SK-N-SH (cell line): ENCODE measurements at regions not wholly inside any gene's neighbourhood (a gene's known extent, or its start where the extent isn't known, plus 50 kb on each side); places are given as distances from the start of the nearest gene placed in this dataset.

ENCODE experiments used
- CTCF ChIA-PET: fragments of 300-600, 350-600 bp; formaldehyde crosslinking; extraction: SDS; loops from one replicate; lab custom pipeline; 2021; lab: Yijun Ruan, JAX
- POLR2A ChIA-PET: fragments of 350-600 bp; sonication (Branson Sonifier 250); formaldehyde crosslinking; extraction: SDS; loops from one replicate; lab custom pipeline; 2020; ENCODE audit warnings: antibody characterized with exemption, inconsistent platforms; lab: Yijun Ruan, JAX
- DNase-seq: peaks from one replicate; pipeline ENCODE4 v3.0.0; 2012
- H2AFZ ChIP-seq: fragments of 200-600 bp; sonication (generic); 2 replicates; pipeline ENCODE4 v1.8.1; 2016; ENCODE audit warnings: antibody characterized with exemption, mild to moderate bottlenecking, low read depth
- H3F3A ChIP-seq: fragments of 200-600 bp; sonication (generic); replicated peaks from 2 replicates; pipeline ENCODE3; 2016; ENCODE audit warnings: antibody characterized with exemption, mild to moderate bottlenecking; ENCODE audit not compliant: insufficient read depth
- H3K27ac ChIP-seq, 2 experiments: fragments of 200-500 bp in 1 of 2; fragments of 200-600 bp in 1 of 2; sonication (Bioruptor generic) in 1 of 2; sonication (generic), shearing (Covaris generic) in 1 of 2; 2 replicates each; pipeline versions ENCODE4 v1.5.1 to v1.6.1; 2014 to 2016; ENCODE audit warnings: low read depth in 2 of 2, inconsistent platforms in 1 of 2, low read length in 1 of 2, mild to moderate bottlenecking in 1 of 2, mixed read lengths in 1 of 2
- H3K27me3 ChIP-seq: fragments of 200-600 bp; sonication (generic), shearing (Covaris generic); 2 replicates; pipeline ENCODE4 v1.6.1; 2016; ENCODE audit warnings: mixed run types; ENCODE audit not compliant: insufficient read depth
- H3K36me3 ChIP-seq, 2 experiments: fragments of 200-500 bp in 1 of 2; fragments of 200-600 bp in 1 of 2; sonication (Bioruptor generic) in 1 of 2; sonication (generic) in 1 of 2; replicated peaks in 1 of 2; 2 replicates each; pipeline versions ENCODE3 to v1.5.1; 2014 to 2016; ENCODE audit warnings: low read length in 1 of 2, mild to moderate bottlenecking in 1 of 2; ENCODE audit not compliant: insufficient read depth in 2 of 2, control insufficient read depth in 1 of 2
- H3K4me1 ChIP-seq, 2 experiments: fragments of 200-500 bp in 1 of 2; fragments of 200-600 bp in 1 of 2; sonication (Bioruptor generic) in 1 of 2; sonication (generic), shearing (Covaris generic) in 1 of 2; 2 replicates each; pipeline versions ENCODE4 v1.5.1 to v1.6.1; 2014 to 2016; ENCODE audit warnings: low read depth in 1 of 2, low read length in 1 of 2, mixed run types in 1 of 2; ENCODE audit not compliant: insufficient read depth in 2 of 2, control insufficient read depth in 1 of 2
- H3K4me2 ChIP-seq: fragments of 200-600 bp; sonication (generic), shearing (Covaris generic); 2 replicates; pipeline ENCODE4 v1.6.1; 2017; ENCODE audit warnings: mixed run types
- H3K4me3 ChIP-seq, 2 experiments: fragments of 200-500 bp in 1 of 2; fragments of 200-600 bp in 1 of 2; sonication (Bioruptor generic) in 1 of 2; sonication (generic), shearing (Covaris generic) in 1 of 2; 2 replicates each; pipeline versions ENCODE4 v1.5.1 to v1.8.1; 2014 to 2016; ENCODE audit warnings: low read depth in 2 of 2, inconsistent platforms in 1 of 2, low read length in 1 of 2, mild to moderate bottlenecking in 1 of 2, mixed read lengths in 1 of 2, moderate library complexity in 1 of 2
- H3K79me2 ChIP-seq: fragments of 200-600 bp; sonication (generic); 2 replicates; pipeline ENCODE4 v1.8.1; 2017; ENCODE audit warnings: mild to moderate bottlenecking; ENCODE audit not compliant: insufficient read depth
- H3K9ac ChIP-seq: fragments of 200-600 bp; sonication (generic); 2 replicates; pipeline ENCODE4 v1.6.1; 2017; ENCODE audit warnings: mixed run types
- H3K9me2 ChIP-seq: fragments of 200-600 bp; sonication (generic); 2 replicates; pipeline ENCODE4 v1.6.1; 2017; ENCODE audit warnings: mixed run types
- H3K9me3 ChIP-seq: fragments of 200-600 bp; sonication (generic); 2 replicates; pipeline ENCODE4 v1.6.1; 2017; ENCODE audit warnings: mixed run types, mild to moderate bottlenecking, moderate library complexity
- H4K20me1 ChIP-seq: fragments of 200-600 bp; sonication (generic); 2 replicates; pipeline ENCODE4 v1.6.1; 2017; ENCODE audit warnings: mild to moderate bottlenecking, mixed run types; ENCODE audit not compliant: insufficient read depth
- CTCF ChIP-seq: fragments of 200-600 bp; sonication (generic); IDR thresholded peaks from 2 replicates; pipeline ENCODE4 v1.6.1; 2017; ENCODE audit warnings: antibody characterized with exemption, mild to moderate bottlenecking, moderate library complexity
- ELF1 ChIP-seq: IDR thresholded peaks from 2 replicates; pipeline ENCODE4 v1.4.0; 2012
- EP300 ChIP-seq, 2 experiments: IDR thresholded peaks; 2 replicates each; pipeline versions ENCODE4 v1.4.0 to v1.6.1; 2012; ENCODE audit warnings: borderline replicate concordance in 1 of 2, low read depth in 1 of 2, low read length in 1 of 2
- FOSL2 ChIP-seq: IDR thresholded peaks from 2 replicates; pipeline ENCODE4 v1.4.0; 2012; ENCODE audit warnings: low read depth, mild to moderate bottlenecking, moderate library complexity, borderline replicate concordance
- FOXM1 ChIP-seq: IDR thresholded peaks from 2 replicates; pipeline ENCODE4 v1.4.0; 2012; ENCODE audit warnings: low read depth, mild to moderate bottlenecking
- GABPA ChIP-seq: IDR thresholded peaks from 2 replicates; pipeline ENCODE4 v1.4.0; 2012; ENCODE audit warnings: low read depth, mild to moderate bottlenecking
- GATA2 ChIP-seq: sonication (generic); formaldehyde crosslinking; IDR thresholded peaks from 2 replicates; pipeline ENCODE4 v1.5.0; 2020; ENCODE audit warnings: mild to moderate bottlenecking, missing genetic modification reagents
- IRF3 ChIP-seq: fragments of 150-350 bp; IDR thresholded peaks from 2 replicates; pipeline ENCODE4 v1.6.1; 2016; ENCODE audit warnings: mild to moderate bottlenecking, low read depth, low read length
- JUND ChIP-seq: IDR thresholded peaks from 2 replicates; pipeline ENCODE4 v1.4.0; 2012
- MAX ChIP-seq: IDR thresholded peaks from 2 replicates; pipeline ENCODE4 v1.4.0; 2012; ENCODE audit warnings: low read depth
- MEF2A ChIP-seq: IDR thresholded peaks from 2 replicates; pipeline ENCODE4 v1.4.0; 2012; ENCODE audit warnings: low read depth, borderline replicate concordance
- NFIC ChIP-seq: IDR thresholded peaks from 2 replicates; pipeline ENCODE4 v1.4.0; 2012; ENCODE audit warnings: borderline replicate concordance
- NRF1 ChIP-seq: IDR thresholded peaks from 2 replicates; pipeline ENCODE4 v1.6.1; 2012; ENCODE audit warnings: low read depth, mild to moderate bottlenecking, low read length
- PBX3 ChIP-seq: IDR thresholded peaks from 2 replicates; pipeline ENCODE4; 2012
- POLR2AphosphoS5 ChIP-seq: IDR thresholded peaks from 2 replicates; pipeline ENCODE4 v1.6.1; 2012; ENCODE audit warnings: low read depth, low read length
- RCOR1 ChIP-seq: fragments of 150-350 bp; IDR thresholded peaks from 2 replicates; pipeline ENCODE4 v1.6.1; 2017; ENCODE audit warnings: antibody characterized with exemption, low read length
- REST ChIP-seq: IDR thresholded peaks from 2 replicates; pipeline ENCODE4 v1.6.1; 2012; ENCODE audit warnings: mild to moderate bottlenecking, low read depth, low read length, moderate library complexity
- RFX5 ChIP-seq: IDR thresholded peaks from 2 replicates; pipeline ENCODE4 v1.6.1; 2012; ENCODE audit warnings: mild to moderate bottlenecking, improper control_type of control experiment, low read length
- SIN3A ChIP-seq: IDR thresholded peaks from 2 replicates; pipeline ENCODE4 v1.6.1; 2012; ENCODE audit warnings: low read depth, mild to moderate bottlenecking, low read length, moderate library complexity, borderline replicate concordance
- SMC3 ChIP-seq: IDR thresholded peaks from 2 replicates; pipeline ENCODE4 v1.6.1; 2012; ENCODE audit warnings: low read depth, low read length, improper control_type of control experiment
- TCF12 ChIP-seq: IDR thresholded peaks from 2 replicates; pipeline ENCODE4 v1.4.0; 2012
- TEAD4 ChIP-seq: IDR thresholded peaks from 2 replicates; pipeline ENCODE4 v1.4.0; 2012; ENCODE audit warnings: mild to moderate bottlenecking, borderline replicate concordance; ENCODE audit not compliant: insufficient read depth
- USF1 ChIP-seq: IDR thresholded peaks from 2 replicates; pipeline ENCODE4 v1.4.0; 2012; ENCODE audit warnings: low read depth, borderline replicate concordance
- USF2 ChIP-seq: fragments of 150-350 bp; IDR thresholded peaks from 2 replicates; pipeline ENCODE4 v1.6.1; 2017; ENCODE audit warnings: antibody characterized with exemption, low read length, low read depth, borderline replicate concordance
- YY1 ChIP-seq: IDR thresholded peaks from 2 replicates; pipeline ENCODE4 v1.4.0; 2012; ENCODE audit warnings: low read depth, mild to moderate bottlenecking
- WGBS: methylation state at CpG from one replicate; pipeline ENCODE4 v1.1.6; 2017; ENCODE audit warnings: low lambda C conversion rate; 5-methylcytosine and 5-hydroxymethylcytosine counted together

GRCh38 chr15:62989366-62990055, 53.0 kb upstream of the TPM1 start:
- H4K20me1 ChIP-seq: no peaks in the 10 kb centered on the region
- peaks cover 4 to 16% of the 10 kb centered on the region in 2 experiments for H3K4me1 ChIP-seq
- DNase-seq: no peak
- no peaks in the 10 kb centered on the region for H3K27me3 ChIP-seq
- H3K79me2 ChIP-seq: no peaks in the 10 kb centered on the region
- H2AFZ ChIP-seq: no peak overlapping the region
- ChIA-PET CTCF (interaction anchor here (1.0 to 1.5 kb wide), 3 partner anchors 11 to 104 kb away, joined by 3 to 4 read pairs (median 3); no protein-coding TSS in a partner anchor), POLR2A (no interaction called here)
- H3K9ac ChIP-seq: 0 out of 2 replicates have a peak overlapping the region, but pooled peaks have one; percentile 3
- no peaks in the 10 kb centered on the region for H3K9me2 ChIP-seq
- H3K4me3 ChIP-seq: no peak overlapping the region
- no peaks in the 10 kb centered on the region for H3K9me3 ChIP-seq
- H3K36me3 ChIP-seq: no peaks in the 10 kb centered on the region
- H3K4me2 ChIP-seq: peak overlapping the region; percentile 52; the same call in 1 of the 2 replicates
- peaks cover 29% of the 10 kb centered on the region for H3F3A ChIP-seq
- peak overlapping the region in 1 of 2 experiments; percentile 69; a peak in 2 of 4 replicates for H3K27ac ChIP-seq
- WGBS: 60% methylated on average over 8 of the region's 10 CpGs
- TF ChIP-seq FOSL2 (no peak), JUND (no peak), GABPA (no peak), RFX5 (no peak), RCOR1 (no peak), SIN3A (no peak), USF1 (no peak), SMC3 (no peak), REST (no peak), GATA2 (CRISPR knock-in tag) (no peak), USF2 (no peak), FOXM1 (no peak), ELF1 (no peak), CTCF (no peak), TEAD4 (no peak), MAX (no peak), YY1 (no peak), EP300 (IDR thresholded peaks at IDR 0.05; ENCODE audit: borderline replicate concordance in 1 of 2, low read depth in 1 of 2, low read length in 1 of 2) (no peak; a peak in 1 of 4 replicates), NFIC (peak; percentile 62; the same call in 1 of the 2 replicates), MEF2A (no peak), NRF1 (no peak), PBX3 (0 out of 2 replicates have a peak, but pooled peaks have one; percentile 8), IRF3 (no peak), TCF12 (peak; percentile 37; the same call in 1 of the 2 replicates), POLR2AphosphoS5 (no peak)
